IMR-90 (cell line): ENCODE measurements at regions not wholly inside any gene's neighbourhood (a gene's known extent, or its start where the extent isn't known, plus 50 kb on each side); places are given as distances from the start of the nearest gene placed in this dataset.

Experiments
- ATAC-seq: fragments of 200-7000 bp; cut with Tn5 transposase; 2 replicates; pipeline ENCODE4 v1.9.1; 2020; ENCODE audit warnings: low read depth, mild to moderate bottlenecking, moderate library complexity
- BruUV-seq: library from RNA; stranded (reverse); fragments of 400-500 nt; replicated peaks from 2 replicates; lab custom pipeline; 2021; lab: Mats Ljungman, UMichigan
- CTCF ChIA-PET: fragments of 300-600 bp; formaldehyde crosslinking; extraction: SDS; loops from one replicate; lab custom pipeline; 2021; ENCODE audit warnings: antibody characterized with exemption; lab: Yijun Ruan, JAX
- POLR2A ChIA-PET: fragments of 300-600 bp; sonication (Branson Sonifier 250); formaldehyde crosslinking; loops from one replicate; lab custom pipeline; 2022; ENCODE audit warnings: antibody characterized with exemption; ENCODE audit not compliant: unreplicated experiment; lab: Charles Lee
- DNase-seq: peaks from one replicate; pipeline ENCODE4 v3.0.0; 2013
- H2AFZ ChIP-seq: replicated peaks from 2 replicates; pipeline ENCODE3; 2013; ENCODE audit warnings: low read length, mild to moderate bottlenecking; ENCODE audit not compliant: poor library complexity
- H2AK5ac ChIP-seq: 2 replicates; pipeline ENCODE4 v1.6.1; 2013; ENCODE audit warnings: low read depth, low read length, inconsistent platforms
- H2AK9ac ChIP-seq: replicated peaks from 2 replicates; pipeline ENCODE3; 2013; ENCODE audit warnings: mild to moderate bottlenecking, low read depth, low read length, moderate library complexity; ENCODE audit not compliant: poor library complexity
- H2BK120ac ChIP-seq: 2 replicates; pipeline ENCODE4 v1.6.1; 2013; ENCODE audit warnings: low read depth, low read length, inconsistent platforms
- H2BK15ac ChIP-seq: 3 replicates; pipeline ENCODE4 v1.6.1; 2013; ENCODE audit warnings: low read depth, low read length, inconsistent platforms
- H2BK20ac ChIP-seq: 2 replicates; pipeline ENCODE4 v1.6.1; 2013; ENCODE audit warnings: low read depth, mild to moderate bottlenecking, inconsistent platforms, low read length, moderate library complexity
- H2BK5ac ChIP-seq: 2 replicates; pipeline ENCODE4 v1.6.1; 2013; ENCODE audit warnings: mild to moderate bottlenecking, low read depth, low read length, inconsistent platforms; ENCODE audit not compliant: poor library complexity, severe bottlenecking
- H3K14ac ChIP-seq: replicated peaks from 2 replicates; pipeline ENCODE4 v1.6.1; 2013; ENCODE audit warnings: low read depth, low read length, inconsistent platforms
- H3K18ac ChIP-seq: 2 replicates; pipeline ENCODE4 v1.6.1; 2013; ENCODE audit warnings: low read depth, low read length, control low read depth
- H3K23ac ChIP-seq: 2 replicates; pipeline ENCODE4 v1.6.1; 2013; ENCODE audit warnings: low read depth, low read length, inconsistent platforms
- H3K27ac ChIP-seq: 2 replicates; pipeline ENCODE4 v1.5.1; 2013; ENCODE audit warnings: mild to moderate bottlenecking, control low read depth, low read length; ENCODE audit not compliant: insufficient read depth
- H3K27me3 ChIP-seq: 2 replicates; pipeline ENCODE4 v1.6.1; 2013; ENCODE audit warnings: low read length; ENCODE audit not compliant: control insufficient read depth, insufficient read depth
- H3K36me3 ChIP-seq: 2 replicates; pipeline ENCODE4 v1.6.1; 2013; ENCODE audit warnings: low read length, mixed read lengths; ENCODE audit not compliant: control insufficient read depth, insufficient read depth
- H3K4ac ChIP-seq: 2 replicates; pipeline ENCODE4 v1.6.1; 2013; ENCODE audit warnings: low read depth, low read length, inconsistent platforms
- H3K4me1 ChIP-seq: 2 replicates; pipeline ENCODE4 v1.6.1; 2013; ENCODE audit warnings: low read length, mixed read lengths; ENCODE audit not compliant: control insufficient read depth, insufficient read depth
- H3K4me2 ChIP-seq: 2 replicates; pipeline ENCODE4 v1.6.1; 2013; ENCODE audit warnings: low read depth, mild to moderate bottlenecking, control low read depth, low read length, moderate library complexity
- H3K4me3 ChIP-seq: 2 replicates; pipeline ENCODE4 v1.5.1; 2013; ENCODE audit warnings: low read depth, mild to moderate bottlenecking, control low read depth, low read length, moderate library complexity; ENCODE audit not compliant: insufficient read depth
- H3K56ac ChIP-seq: 2 replicates; pipeline ENCODE4 v1.6.1; 2013; ENCODE audit warnings: low read length, inconsistent platforms; ENCODE audit not compliant: insufficient read depth; ENCODE audit errors: extremely low read depth
- H3K79me1 ChIP-seq, 2 experiments: 2 replicates each; pipeline ENCODE4 v1.6.1; 2013; ENCODE audit warnings: low read length in 2 of 2, inconsistent platforms in 1 of 2, low read depth in 1 of 2
- H3K9ac ChIP-seq: 2 replicates; pipeline ENCODE4 v1.6.1; 2013; ENCODE audit warnings: low read depth, low read length, control low read depth
- H3K9me1 ChIP-seq: 2 replicates; pipeline ENCODE4 v1.6.1; 2013; ENCODE audit warnings: low read length, inconsistent platforms; ENCODE audit not compliant: insufficient read depth
- H3K9me3 ChIP-seq: 2 replicates; pipeline ENCODE4 v1.6.1; 2013; ENCODE audit warnings: low read length; ENCODE audit not compliant: control insufficient read depth, insufficient read depth
- H4K20me1 ChIP-seq: 2 replicates; pipeline ENCODE4 v1.6.1; 2013; ENCODE audit warnings: low read length, inconsistent platforms; ENCODE audit not compliant: insufficient read depth
- H4K5ac ChIP-seq: 2 replicates; pipeline ENCODE4 v1.6.1; 2013; ENCODE audit warnings: mild to moderate bottlenecking, low read depth, low read length, control low read depth
- H4K8ac ChIP-seq, 2 experiments: 2 replicates each; pipeline ENCODE4 v1.6.1; 2013; ENCODE audit warnings: low read depth in 2 of 2, low read length in 2 of 2, control low read depth in 1 of 2, inconsistent platforms in 1 of 2
- H4K91ac ChIP-seq: 2 replicates; pipeline ENCODE4 v1.6.1; 2013; ENCODE audit warnings: low read depth, low read length, inconsistent platforms; ENCODE audit not compliant: insufficient read depth
- BHLHE40 ChIP-seq: fragments of 150-350 bp; IDR thresholded peaks from 2 replicates; pipeline ENCODE4 v1.6.1; 2016; ENCODE audit warnings: mild to moderate bottlenecking, low read depth, low read length
- CEBPB ChIP-seq: IDR thresholded peaks from 2 replicates; pipeline ENCODE4 v1.6.1; 2012; ENCODE audit warnings: low read depth, low read length, improper control_type of control experiment
- CHD1 ChIP-seq: IDR thresholded peaks from 2 replicates; pipeline ENCODE4 v1.6.1; 2012; ENCODE audit warnings: low read depth, low read length, improper control_type of control experiment
- ELK1 ChIP-seq: fragments of 150-350 bp; IDR thresholded peaks from 2 replicates; pipeline ENCODE4 v1.6.1; 2016; ENCODE audit warnings: low read depth, mild to moderate bottlenecking, low read length, moderate library complexity, borderline replicate concordance
- FOS ChIP-seq: fragments of 150-350 bp; IDR thresholded peaks from 2 replicates; pipeline ENCODE4 v1.6.1; 2016; ENCODE audit warnings: low read depth, low read length
- MAFK ChIP-seq: IDR thresholded peaks from 2 replicates; pipeline ENCODE4 v1.6.1; 2012; ENCODE audit warnings: low read depth, low read length, improper control_type of control experiment
- MAZ ChIP-seq: IDR thresholded peaks from 2 replicates; pipeline ENCODE4 v1.6.1; 2012; ENCODE audit warnings: low read depth, mild to moderate bottlenecking, low read length, improper control_type of control experiment, moderate library complexity, borderline replicate concordance
- RAD21 ChIP-seq: IDR thresholded peaks from 2 replicates; pipeline ENCODE4 v1.6.1; 2012; ENCODE audit warnings: low read length, improper control_type of control experiment
- RCOR1 ChIP-seq: IDR thresholded peaks from 2 replicates; pipeline ENCODE4 v1.6.1; 2012; ENCODE audit warnings: mild to moderate bottlenecking, low read length, improper control_type of control experiment; ENCODE audit not compliant: insufficient replicate concordance
- RFX5 ChIP-seq: IDR thresholded peaks from 2 replicates; pipeline ENCODE4 v1.8.0; 2012; ENCODE audit warnings: low read depth, mild to moderate bottlenecking, low read length, moderate library complexity
- WGBS, 2 experiments: methylation state at CpG; one replicate each; pipeline versions ENCODE4 v1.1.5 to v1.1.7; 2013; ENCODE audit warnings: missing lambda C conversion rate in 2 of 2; ENCODE audit not compliant: insufficient read length in 1 of 2; ENCODE audit errors: extremely low coverage in 2 of 2; 5-methylcytosine and 5-hydroxymethylcytosine counted together
- dilution Hi-C: fragments of 300-500 bp; cut with HindIII; formaldehyde crosslinking; loops from one replicate; pipeline ENCODE4 v1.14.3; 2018; ENCODE audit warnings: low sequenced_read_pairs; ENCODE audit not compliant: unreplicated experiment
- in situ Hi-C: fragments of 300-500 bp; cut with MboI; formaldehyde crosslinking; loops from 3 replicates; pipeline ENCODE4 v1.14.3; 2019; ENCODE audit warnings: low sequenced_read_pairs, inconsistent platforms, mixed read lengths
- intact Hi-C: fragments of 100-400 bp; cut with micrococcal nuclease; formaldehyde crosslinking; loops from 2 replicates; pipeline ENCODE4 v1.10.0; 2022

- no peak overlapping the region for H2BK5ac ChIP-seq
- no peak overlapping the region for H2AK5ac ChIP-seq
- no peak overlapping the region for H4K91ac ChIP-seq
- no peak overlapping the region for H3K23ac ChIP-seq
- no peaks in the 10 kb centered on the region for H3K9me3 ChIP-seq
- H2AFZ ChIP-seq = no peak overlapping the region
- BruUV-seq = no TSS peak
- peaks cover 4% of the 10 kb centered on the region for H3K4me1 ChIP-seq
- H3K4me2 ChIP-seq = no peak overlapping the region
- H3K56ac ChIP-seq = no peak overlapping the region
- no peak overlapping the region for H4K8ac ChIP-seq
- TF ChIP-seq RAD21 (no peak), RFX5 (no peak), ELK1 (no peak), RCOR1 (no peak), MAFK (no peak), MAZ (no peak), CHD1 (no peak), BHLHE40 (no peak), CEBPB (no peak), FOS (no peak)
- in situ Hi-C loops = no loop called here
- intact Hi-C loops = loop anchor here (5.0 kb wide), 2 partner anchors 49 to 119 kb away; no protein-coding TSS in a partner anchor
- H4K20me1 ChIP-seq = no peaks in the 10 kb centered on the region
- H3K4ac ChIP-seq = no peak overlapping the region
- POLR2A ChIA-PET = no interaction called here
- no peak overlapping the region for H2BK20ac ChIP-seq
- H2BK120ac ChIP-seq = no peak overlapping the region
- H2AK9ac ChIP-seq = no peak overlapping the region
- no peak overlapping the region for H3K14ac ChIP-seq
- no peak overlapping the region for H3K4me3 ChIP-seq
- H3K27me3 ChIP-seq = no peaks in the 10 kb centered on the region
- DNase-seq = no peak
- H3K36me3 ChIP-seq = no peaks in the 10 kb centered on the region
- no CpG with 5 or more reads among the region's 1 CpG for WGBS, 2 experiments
- H3K79me1 ChIP-seq = no peaks in the 10 kb centered on the region
- H3K27ac ChIP-seq = no peak overlapping the region
- no peak overlapping the region for H3K9ac ChIP-seq
- H4K5ac ChIP-seq = no peak overlapping the region
- CTCF ChIA-PET = interaction anchor here (0.5 kb wide), 1 partner anchor 47 kb away, joined by 6 read pairs; no protein-coding TSS in a partner anchor
- H3K9me1 ChIP-seq = no peaks in the 10 kb centered on the region
- dilution Hi-C loops = no loop called here
- no peak for ATAC-seq
- H2BK15ac ChIP-seq = no peak overlapping the region
- H3K18ac ChIP-seq = no peak overlapping the region
Measured at GRCh38 chr5:56358046-56358445, 124.9 kb upstream of the ANKRD55 start.
